Transverse colon (tissue), 4 donors: ENCODE measurements at regions not wholly inside any gene's neighbourhood (a gene's known extent, or its start where the extent isn't known, plus 50 kb on each side); places are given as distances from the start of the nearest gene placed in this dataset.

Experiments used
- EP300 ChIP-seq: sonication (generic); formaldehyde crosslinking; IDR thresholded peaks from one replicate; pipeline ENCODE4 v1.6.1; 2017; ENCODE audit warnings: antibody characterized with exemption, low read depth
- POLR2A ChIP-seq: fragments of 450-650 bp; IDR thresholded peaks from one replicate; pipeline ENCODE4 v1.6.1; 2016; ENCODE audit warnings: antibody characterized with exemption, mild to moderate bottlenecking, moderate library complexity
- POLR2AphosphoS5 ChIP-seq, 3 donors: sonication (generic); formaldehyde crosslinking; IDR thresholded peaks; one replicate each; pipeline ENCODE4 v1.6.1; 2016; ENCODE audit warnings: antibody characterized with exemption in 3 of 3
- TF ChIP-seq, protein P1 (sequence below), 5 experiments: fragments of 200-600 bp in 3 of 5; fragments of 450-650 bp in 2 of 5; sonication (generic) in 3 of 5; IDR thresholded peaks; 1 replicate in 2 of 5; 2 replicates in 3 of 5; pipeline ENCODE4 v1.5.1; 2016 to 2017; ENCODE audit warnings: antibody characterized with exemption in 5 of 5, inconsistent platforms in 3 of 5, mild to moderate bottlenecking in 2 of 5, moderate library complexity in 1 of 5

DNA sequence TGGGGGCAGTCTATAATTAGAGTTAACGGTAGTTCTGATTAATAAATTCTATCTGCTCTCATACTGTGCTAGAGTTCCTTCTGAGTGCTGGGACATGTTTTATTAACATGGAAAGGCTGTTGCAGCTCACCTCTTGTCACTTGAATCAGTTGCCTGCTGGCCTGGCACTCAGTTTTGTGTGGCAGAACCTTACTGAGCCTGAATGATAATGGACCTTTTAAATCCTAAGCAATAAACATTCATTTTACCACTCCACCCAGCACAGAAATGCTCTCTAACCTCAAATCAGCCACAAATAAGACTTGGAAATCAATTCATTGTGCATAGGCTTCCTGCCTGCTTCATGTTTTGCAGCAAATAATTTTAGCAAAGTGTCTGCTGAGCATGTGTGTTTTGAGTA lies 115.0 kb upstream of the RBMS1 start:
- TF ChIP-seq POLR2A: no peak
- TF ChIP-seq, protein P1, sequence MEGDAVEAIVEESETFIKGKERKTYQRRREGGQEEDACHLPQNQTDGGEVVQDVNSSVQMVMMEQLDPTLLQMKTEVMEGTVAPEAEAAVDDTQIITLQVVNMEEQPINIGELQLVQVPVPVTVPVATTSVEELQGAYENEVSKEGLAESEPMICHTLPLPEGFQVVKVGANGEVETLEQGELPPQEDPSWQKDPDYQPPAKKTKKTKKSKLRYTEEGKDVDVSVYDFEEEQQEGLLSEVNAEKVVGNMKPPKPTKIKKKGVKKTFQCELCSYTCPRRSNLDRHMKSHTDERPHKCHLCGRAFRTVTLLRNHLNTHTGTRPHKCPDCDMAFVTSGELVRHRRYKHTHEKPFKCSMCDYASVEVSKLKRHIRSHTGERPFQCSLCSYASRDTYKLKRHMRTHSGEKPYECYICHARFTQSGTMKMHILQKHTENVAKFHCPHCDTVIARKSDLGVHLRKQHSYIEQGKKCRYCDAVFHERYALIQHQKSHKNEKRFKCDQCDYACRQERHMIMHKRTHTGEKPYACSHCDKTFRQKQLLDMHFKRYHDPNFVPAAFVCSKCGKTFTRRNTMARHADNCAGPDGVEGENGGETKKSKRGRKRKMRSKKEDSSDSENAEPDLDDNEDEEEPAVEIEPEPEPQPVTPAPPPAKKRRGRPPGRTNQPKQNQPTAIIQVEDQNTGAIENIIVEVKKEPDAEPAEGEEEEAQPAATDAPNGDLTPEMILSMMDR (IDR thresholded peaks at IDR 0.05): no peak
- no peak for TF ChIP-seq POLR2AphosphoS5 (IDR thresholded peaks at IDR 0.05)
- no peak for TF ChIP-seq EP300
